K562 (cell line): ENCODE measurements at regions not wholly inside any gene's neighbourhood (a gene's known extent, or its start where the extent isn't known, plus 50 kb on each side); places are given as distances from the start of the nearest gene placed in this dataset.

ENCODE experiments used
- CTCF ChIP-seq, 3 experiments: IDR thresholded peaks in 2 of 3; conservative IDR thresholded peaks in 1 of 3; 2 replicates each; pipeline ENCODE4 v1.5.1; 2011 to 2012; ENCODE audit warnings: low read length in 3 of 3, mild to moderate bottlenecking in 3 of 3, control low read depth in 2 of 3, improper control_type of control experiment in 1 of 3, inconsistent platforms in 1 of 3, low read depth in 1 of 3, mixed read lengths in 1 of 3, moderate library complexity in 1 of 3; ENCODE audit not compliant: insufficient read depth in 2 of 3
- RAD21 ChIP-seq, 2 experiments: fragments of 250-450 bp in 1 of 2; fragments of 450-650 bp in 1 of 2; sonication (Bioruptor Pico) in 1 of 2; formaldehyde crosslinking in 1 of 2; IDR thresholded peaks in 1 of 2; conservative IDR thresholded peaks in 1 of 2; 2 replicates each; pipeline versions ENCODE4 v1.4.0 to v1.8.0; 2020 to 2022; ENCODE audit warnings: mild to moderate bottlenecking in 2 of 2, moderate library complexity in 1 of 2
- SMAD3 ChIP-seq: fragments of 450-650 bp; formaldehyde crosslinking; conservative IDR thresholded peaks from 2 replicates; pipeline ENCODE4 v1.4.0; 2020; ENCODE audit warnings: mild to moderate bottlenecking
- THRB ChIP-seq: fragments of 450-650 bp; formaldehyde crosslinking; conservative IDR thresholded peaks from 2 replicates; pipeline ENCODE4 v1.4.0; 2022; ENCODE audit warnings: mild to moderate bottlenecking, missing genetic modification characterization
- ZBTB7A ChIP-seq: IDR thresholded peaks from 2 replicates; pipeline ENCODE4 v1.6.1; 2011; ENCODE audit warnings: low read depth, mild to moderate bottlenecking, low read length, moderate library complexity, borderline replicate concordance; ENCODE audit not compliant: control insufficient read depth
- ZEB2 ChIP-seq: fragments of 450-650 bp; IDR thresholded peaks from 2 replicates; pipeline ENCODE4 v1.6.1; 2016
- ZNF232 ChIP-seq: sonication (generic); formaldehyde crosslinking; IDR thresholded peaks from 2 replicates; pipeline ENCODE4 v1.8.0; 2022; ENCODE audit warnings: mild to moderate bottlenecking, missing genetic modification reagents
- TF ChIP-seq, protein P1 (sequence below), 2 experiments: fragments of 450-650 bp; formaldehyde crosslinking in 1 of 2; IDR thresholded peaks; 2 replicates each; pipeline versions ENCODE4 v1.4.0 to v1.6.1; 2014 to 2020; ENCODE audit warnings: mild to moderate bottlenecking in 2 of 2, borderline replicate concordance in 1 of 2, low read depth in 1 of 2
- TF ChIP-seq, protein P2 (sequence below): fragments of 250-450 bp; sonication (Bioruptor Pico); IDR thresholded peaks from 2 replicates; pipeline ENCODE4 v1.4.0; 2020

- TF ChIP-seq, protein P1, sequence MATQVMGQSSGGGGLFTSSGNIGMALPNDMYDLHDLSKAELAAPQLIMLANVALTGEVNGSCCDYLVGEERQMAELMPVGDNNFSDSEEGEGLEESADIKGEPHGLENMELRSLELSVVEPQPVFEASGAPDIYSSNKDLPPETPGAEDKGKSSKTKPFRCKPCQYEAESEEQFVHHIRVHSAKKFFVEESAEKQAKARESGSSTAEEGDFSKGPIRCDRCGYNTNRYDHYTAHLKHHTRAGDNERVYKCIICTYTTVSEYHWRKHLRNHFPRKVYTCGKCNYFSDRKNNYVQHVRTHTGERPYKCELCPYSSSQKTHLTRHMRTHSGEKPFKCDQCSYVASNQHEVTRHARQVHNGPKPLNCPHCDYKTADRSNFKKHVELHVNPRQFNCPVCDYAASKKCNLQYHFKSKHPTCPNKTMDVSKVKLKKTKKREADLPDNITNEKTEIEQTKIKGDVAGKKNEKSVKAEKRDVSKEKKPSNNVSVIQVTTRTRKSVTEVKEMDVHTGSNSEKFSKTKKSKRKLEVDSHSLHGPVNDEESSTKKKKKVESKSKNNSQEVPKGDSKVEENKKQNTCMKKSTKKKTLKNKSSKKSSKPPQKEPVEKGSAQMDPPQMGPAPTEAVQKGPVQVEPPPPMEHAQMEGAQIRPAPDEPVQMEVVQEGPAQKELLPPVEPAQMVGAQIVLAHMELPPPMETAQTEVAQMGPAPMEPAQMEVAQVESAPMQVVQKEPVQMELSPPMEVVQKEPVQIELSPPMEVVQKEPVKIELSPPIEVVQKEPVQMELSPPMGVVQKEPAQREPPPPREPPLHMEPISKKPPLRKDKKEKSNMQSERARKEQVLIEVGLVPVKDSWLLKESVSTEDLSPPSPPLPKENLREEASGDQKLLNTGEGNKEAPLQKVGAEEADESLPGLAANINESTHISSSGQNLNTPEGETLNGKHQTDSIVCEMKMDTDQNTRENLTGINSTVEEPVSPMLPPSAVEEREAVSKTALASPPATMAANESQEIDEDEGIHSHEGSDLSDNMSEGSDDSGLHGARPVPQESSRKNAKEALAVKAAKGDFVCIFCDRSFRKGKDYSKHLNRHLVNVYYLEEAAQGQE (IDR thresholded peaks at IDR 0.05; ENCODE audit: borderline replicate concordance) = 0 out of 2 replicates have a peak, but pooled peaks have one; percentile 16
- TF ChIP-seq, protein P1 (CRISPR knock-in tag; IDR thresholded peaks at IDR 0.05; ENCODE audit: low read depth) = no peak
- TF ChIP-seq CTCF (IDR thresholded peaks at IDR 0.05 in 2 of 3, conservative IDR thresholded peaks at IDR 0.05 in 1 of 3; ENCODE audit: insufficient read depth in 2 of 3, low read depth in 1 of 3, low read length in 3 of 3) = peak; percentile 22 to 53 (median 38); a peak in 3 of 6 replicates
- TF ChIP-seq ZNF232 (CRISPR knock-in tag) = no peak
- no peak for TF ChIP-seq ZEB2
- TF ChIP-seq ZBTB7A = no peak
- TF ChIP-seq, protein P2, sequence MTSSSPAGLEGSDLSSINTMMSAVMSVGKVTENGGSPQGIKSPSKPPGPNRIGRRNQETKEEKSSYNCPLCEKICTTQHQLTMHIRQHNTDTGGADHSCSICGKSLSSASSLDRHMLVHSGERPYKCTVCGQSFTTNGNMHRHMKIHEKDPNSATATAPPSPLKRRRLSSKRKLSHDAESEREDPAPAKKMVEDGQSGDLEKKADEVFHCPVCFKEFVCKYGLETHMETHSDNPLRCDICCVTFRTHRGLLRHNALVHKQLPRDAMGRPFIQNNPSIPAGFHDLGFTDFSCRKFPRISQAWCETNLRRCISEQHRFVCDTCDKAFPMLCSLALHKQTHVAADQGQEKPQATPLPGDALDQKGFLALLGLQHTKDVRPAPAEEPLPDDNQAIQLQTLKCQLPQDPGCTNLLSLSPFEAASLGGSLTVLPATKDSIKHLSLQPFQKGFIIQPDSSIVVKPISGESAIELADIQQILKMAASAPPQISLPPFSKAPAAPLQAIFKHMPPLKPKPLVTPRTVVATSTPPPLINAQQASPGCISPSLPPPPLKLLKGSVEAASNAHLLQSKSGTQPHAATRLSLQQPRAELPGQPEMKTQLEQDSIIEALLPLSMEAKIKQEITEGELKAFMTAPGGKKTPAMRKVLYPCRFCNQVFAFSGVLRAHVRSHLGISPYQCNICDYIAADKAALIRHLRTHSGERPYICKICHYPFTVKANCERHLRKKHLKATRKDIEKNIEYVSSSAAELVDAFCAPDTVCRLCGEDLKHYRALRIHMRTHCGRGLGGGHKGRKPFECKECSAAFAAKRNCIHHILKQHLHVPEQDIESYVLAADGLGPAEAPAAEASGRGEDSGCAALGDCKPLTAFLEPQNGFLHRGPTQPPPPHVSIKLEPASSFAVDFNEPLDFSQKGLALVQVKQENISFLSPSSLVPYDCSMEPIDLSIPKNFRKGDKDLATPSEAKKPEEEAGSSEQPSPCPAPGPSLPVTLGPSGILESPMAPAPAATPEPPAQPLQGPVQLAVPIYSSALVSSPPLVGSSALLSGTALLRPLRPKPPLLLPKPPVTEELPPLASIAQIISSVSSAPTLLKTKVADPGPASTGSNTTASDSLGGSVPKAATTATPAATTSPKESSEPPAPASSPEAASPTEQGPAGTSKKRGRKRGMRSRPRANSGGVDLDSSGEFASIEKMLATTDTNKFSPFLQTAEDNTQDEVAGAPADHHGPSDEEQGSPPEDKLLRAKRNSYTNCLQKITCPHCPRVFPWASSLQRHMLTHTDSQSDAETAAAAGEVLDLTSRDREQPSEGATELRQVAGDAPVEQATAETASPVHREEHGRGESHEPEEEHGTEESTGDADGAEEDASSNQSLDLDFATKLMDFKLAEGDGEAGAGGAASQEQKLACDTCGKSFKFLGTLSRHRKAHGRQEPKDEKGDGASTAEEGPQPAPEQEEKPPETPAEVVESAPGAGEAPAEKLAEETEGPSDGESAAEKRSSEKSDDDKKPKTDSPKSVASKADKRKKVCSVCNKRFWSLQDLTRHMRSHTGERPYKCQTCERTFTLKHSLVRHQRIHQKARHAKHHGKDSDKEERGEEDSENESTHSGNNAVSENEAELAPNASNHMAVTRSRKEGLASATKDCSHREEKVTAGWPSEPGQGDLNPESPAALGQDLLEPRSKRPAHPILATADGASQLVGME (CRISPR knock-in tag) = no peak
- peak; percentile 57 to 68 for TF ChIP-seq RAD21 (CRISPR knock-in tag; conservative IDR thresholded peaks at IDR 0.05 in 1 of 2, IDR thresholded peaks at IDR 0.05 in 1 of 2)
- TF ChIP-seq THRB (CRISPR knock-in tag) = no peak
- no peak for TF ChIP-seq SMAD3 (CRISPR knock-in tag)
Measured at GRCh38 chr1:88595355-88596002, 88.6 kb upstream of the PKN2 start (continued).
